Activated T-helper 9 cell treated with anti-CD3 and anti-CD28 coated beads, Interleukin-2, amount 50 U/mL, for 16 hours (primary cell): ENCODE measurements at regions not wholly inside any gene's neighbourhood (a gene's known extent, or its start where the extent isn't known, plus 50 kb on each side); places are given as distances from the start of the nearest gene placed in this dataset.
"Not testable (repeated sequence)": the region's sequence is repeated elsewhere in the genome, so short reads cannot be mapped to it uniquely, and the experiment has no call there.

Experiments
- DNase-seq: peaks from one replicate; pipeline ENCODE4 v3.0.0-alpha.2; 2020; ENCODE audit warnings: low read depth

DNA sequence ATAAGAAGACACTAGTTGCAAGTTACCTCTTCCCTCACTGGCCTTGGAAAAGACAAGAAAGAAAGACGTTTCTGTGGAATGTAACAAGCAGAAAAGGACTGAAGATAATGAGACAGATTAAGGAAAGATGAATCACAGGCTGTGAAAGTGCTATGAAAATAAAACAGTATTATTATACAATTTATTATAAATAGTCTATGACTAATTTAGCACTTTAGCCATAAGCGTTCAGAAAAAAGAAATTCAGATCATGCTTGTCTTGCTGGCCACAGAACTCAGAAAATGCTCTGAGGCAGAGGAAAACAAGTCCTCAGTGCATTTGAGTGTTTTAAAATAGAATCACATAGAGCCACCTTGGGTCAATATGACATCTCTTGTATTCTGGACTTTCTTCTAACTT lies 174.8 kb upstream of the NBPF9 start:
- not testable (repeated sequence) for DNase-seq

DNA sequence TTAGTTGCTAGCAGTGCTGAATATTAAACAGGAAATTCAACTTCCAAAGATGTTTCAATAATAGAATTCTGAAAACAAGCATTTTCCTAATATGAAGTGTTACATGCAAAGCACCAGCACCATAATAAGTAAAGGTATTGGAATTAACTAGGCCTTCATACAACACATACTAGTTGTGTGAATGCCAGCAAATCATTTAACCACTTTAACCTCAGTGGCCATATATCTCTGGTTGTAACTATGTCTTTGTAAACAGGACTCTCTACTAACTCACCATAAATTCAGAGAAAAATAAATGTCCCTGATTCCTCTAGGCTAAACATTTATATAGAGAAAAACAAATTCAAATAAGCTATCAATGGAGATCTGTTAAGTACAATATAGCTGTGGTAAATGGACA lies 175.7 kb upstream of the NBPF9 start:
- not testable (repeated sequence) for DNase-seq

DNA sequence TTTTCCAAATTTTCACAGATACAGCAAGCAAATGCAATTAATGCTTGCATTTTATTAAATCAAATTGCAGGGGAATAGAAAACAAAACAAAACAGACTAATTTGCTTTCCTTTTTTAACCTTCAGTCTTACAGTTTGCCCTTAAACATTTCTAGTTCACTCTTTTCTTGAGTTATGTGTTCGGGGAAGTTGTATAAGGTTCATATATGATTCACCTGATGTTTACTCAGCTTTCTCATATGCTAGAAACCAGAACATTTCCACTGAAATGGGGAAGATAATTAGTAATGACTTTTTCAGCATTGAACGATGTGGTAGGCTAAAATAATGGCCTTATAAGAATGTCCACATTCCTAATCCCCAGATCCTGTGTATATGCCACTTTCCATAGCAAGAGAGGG lies 176.2 kb upstream of the NBPF9 start:
- DNase-seq: not testable (repeated sequence)

DNA sequence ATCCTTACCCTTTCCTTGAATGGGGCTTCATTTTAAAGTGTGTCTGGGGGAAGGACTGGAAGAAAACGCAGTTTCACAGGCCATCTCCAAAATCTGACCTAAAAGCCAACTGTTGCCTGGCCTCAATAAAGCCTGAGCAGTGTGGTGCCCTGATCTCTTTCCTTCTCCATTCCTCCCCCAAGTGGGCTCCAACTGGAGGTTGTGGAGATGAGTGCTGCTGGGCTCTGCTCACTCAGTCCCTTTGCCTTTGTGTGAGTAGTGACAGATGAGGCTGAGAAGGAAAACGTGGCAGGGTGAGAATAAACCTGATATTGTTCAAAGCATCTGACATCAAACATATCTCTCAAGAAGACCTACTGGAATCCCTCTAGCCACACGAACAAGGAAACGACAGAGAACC lies 181.4 kb upstream of the NBPF9 start:
- not testable (repeated sequence) for DNase-seq

DNA sequence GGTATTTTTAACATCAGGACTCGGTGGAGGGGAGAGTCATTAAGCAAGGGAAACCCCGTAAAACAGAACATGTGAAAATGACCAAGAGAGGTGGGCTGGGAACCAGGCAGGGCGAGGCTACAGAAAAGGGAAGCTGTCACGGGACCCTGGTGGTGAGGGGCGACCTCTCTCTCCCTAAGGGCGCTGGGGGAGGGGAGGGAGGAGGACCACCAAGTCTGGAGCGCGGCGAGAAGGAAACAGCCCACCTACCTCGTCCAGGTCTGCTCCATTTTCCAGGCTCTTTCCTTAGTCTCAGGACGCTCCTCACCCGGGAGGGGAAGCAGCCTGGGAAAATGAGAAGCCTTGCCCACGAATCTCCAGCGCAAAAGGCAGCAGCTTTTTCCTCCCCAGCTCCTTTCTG lies 181.9 kb upstream of the NBPF9 start:
- DNase-seq: not testable (repeated sequence)

DNA sequence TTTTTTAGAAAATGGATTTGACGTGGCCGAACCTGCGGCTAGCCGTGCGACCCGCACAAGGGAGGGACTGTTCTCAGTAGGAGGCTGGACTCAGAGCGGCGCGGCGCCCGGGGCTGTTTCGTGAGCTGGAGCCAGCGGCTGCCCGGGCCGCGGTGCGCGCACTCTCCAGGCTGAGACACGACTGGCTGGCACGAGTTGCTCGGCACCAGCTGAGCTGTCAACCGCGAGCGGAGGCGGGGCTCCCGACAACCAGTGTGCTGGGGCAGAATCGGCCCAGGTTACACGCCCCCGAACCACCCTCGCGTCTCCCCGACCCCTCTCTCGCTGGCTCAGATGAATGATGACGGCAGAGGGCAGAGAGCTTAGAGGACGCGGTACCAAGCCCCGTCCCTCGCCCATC lies 182.3 kb upstream of the NBPF9 start:
- DNase-seq: not testable (repeated sequence)

DNA sequence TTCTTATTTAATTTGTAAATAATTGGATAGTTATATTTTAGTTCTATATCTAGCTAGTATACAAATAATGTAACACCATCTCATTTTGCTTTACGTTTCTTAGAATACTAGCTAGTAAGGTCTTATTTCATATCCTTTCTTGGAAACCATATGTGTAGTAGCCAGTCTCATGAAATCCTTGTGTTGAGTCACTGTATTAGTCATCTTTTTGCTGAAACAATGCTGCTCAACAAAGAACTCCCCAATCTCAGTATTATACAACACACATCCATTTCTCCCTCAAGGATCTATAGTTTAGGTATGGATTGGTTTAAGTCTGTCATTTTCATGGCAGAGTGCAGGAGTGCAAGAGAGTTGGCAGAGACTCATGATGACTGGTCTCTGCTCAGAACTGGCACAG lies 185.2 kb upstream of the NBPF9 start:
- DNase-seq: not testable (repeated sequence)

DNA sequence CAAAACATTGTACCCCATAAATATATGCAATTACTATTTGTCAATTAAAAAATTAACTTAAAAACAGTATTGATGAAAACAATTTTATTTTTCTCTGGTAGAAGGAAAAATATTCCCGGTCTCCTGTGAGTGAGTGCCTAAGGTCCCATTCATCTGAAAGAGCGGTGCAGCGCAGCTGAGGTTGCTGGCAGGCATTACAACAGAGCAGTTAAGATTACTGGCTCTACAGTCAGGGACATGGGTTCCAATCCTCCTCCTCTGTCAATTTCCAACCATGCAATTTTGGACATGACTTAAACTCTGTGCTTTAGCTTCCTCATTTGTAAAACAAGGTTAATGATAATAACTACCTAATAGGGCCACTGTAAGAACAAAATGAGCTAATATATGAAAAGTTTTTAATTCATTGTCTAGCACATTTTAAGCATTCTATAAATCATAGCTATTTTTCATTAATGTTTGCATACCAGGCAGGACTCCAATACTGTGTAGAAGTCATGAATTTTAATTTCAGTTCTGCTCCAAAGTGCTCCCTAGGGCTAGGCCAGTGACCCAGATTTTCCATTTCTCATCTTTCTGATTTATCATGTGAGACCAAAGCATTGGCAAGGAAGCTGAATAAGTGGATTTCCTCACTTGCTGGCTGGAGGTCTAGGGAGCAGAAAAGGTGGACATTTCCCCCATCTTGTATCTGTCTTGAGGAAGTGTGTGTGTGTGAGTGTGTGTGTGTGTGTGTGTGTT lies 174.2 kb upstream of the NBPF19 start:
- DNase-seq: not testable (repeated sequence)

DNA sequence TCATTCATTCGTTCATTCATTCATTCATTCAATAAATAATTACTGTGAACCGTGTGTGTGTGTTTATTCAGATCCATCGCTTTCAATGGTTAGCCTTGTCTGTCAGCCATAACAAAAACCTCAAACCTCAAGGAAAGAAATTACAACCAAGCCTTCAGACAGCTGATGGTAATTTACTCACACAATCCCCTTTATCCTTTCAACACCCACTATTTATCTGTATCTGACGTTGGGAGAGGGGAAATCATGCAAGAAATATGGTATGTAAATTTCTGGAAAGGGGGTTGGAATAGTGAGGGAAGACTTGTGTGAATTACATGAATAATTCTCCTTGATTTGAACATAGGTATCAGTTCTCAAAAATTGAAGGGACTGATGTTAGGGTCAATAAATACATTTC lies 173.6 kb upstream of the NBPF19 start:
- not testable (repeated sequence) for DNase-seq

DNA sequence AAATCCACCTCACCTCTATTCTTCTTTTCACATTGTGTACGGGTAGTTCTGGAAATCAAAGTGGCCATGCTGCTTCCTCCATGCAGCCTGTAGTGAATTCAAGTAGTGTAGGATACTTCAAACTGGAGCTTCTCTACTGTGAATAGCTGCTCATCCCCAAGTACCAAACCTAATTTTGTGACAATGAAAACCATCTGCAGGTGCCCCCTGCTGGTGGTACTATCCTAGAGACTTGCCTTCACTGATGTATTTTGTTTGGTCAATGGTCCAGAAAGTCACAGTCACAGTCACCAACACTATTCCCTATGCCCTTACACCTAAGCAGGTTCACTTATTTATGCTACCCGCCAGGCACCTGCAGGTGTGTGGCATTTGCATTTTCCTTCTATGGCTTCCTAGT lies 170.0 kb upstream of the NBPF19 start:
- DNase-seq: not testable (repeated sequence)

DNA sequence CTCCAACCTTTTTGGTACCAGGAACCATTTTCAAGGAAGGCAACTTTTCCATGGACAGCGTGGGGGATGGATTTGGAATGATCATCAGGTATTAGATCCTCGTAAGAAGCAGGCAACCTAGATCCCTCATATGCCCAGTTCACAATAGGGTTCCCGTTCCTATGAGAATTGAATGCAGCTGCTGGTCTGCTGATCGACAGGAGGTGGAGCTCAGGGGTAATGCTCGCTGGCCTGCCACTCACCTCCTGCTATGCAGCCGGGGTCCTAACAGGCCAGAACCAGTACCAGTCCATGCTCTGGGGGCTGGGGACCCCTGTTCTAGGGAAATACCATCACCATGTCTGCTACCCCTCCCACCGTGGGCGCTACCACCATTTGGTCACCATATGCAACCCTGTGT lies 167.2 kb upstream of the NBPF19 start:
- DNase-seq: not testable (repeated sequence)

DNA sequence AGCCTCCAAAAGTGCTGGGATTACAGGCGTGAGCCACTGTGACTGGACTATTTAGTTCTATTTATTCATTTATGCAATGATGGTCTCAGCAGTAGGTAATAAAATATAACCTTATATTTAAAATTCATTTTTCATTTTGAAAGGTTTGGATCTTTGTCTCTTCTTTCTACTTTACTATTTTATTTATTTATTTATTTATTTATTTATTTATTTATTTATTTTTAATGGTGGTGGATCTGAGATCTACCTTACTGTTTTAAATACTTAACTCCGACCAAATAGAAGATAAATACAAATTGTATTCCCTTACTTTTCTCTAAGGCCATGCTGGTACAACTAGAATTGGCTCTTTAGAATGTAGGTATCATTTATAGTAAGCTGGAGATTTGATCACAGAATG lies 159.9 kb upstream of the NBPF19 start:
- DNase-seq: not testable (repeated sequence)

DNA sequence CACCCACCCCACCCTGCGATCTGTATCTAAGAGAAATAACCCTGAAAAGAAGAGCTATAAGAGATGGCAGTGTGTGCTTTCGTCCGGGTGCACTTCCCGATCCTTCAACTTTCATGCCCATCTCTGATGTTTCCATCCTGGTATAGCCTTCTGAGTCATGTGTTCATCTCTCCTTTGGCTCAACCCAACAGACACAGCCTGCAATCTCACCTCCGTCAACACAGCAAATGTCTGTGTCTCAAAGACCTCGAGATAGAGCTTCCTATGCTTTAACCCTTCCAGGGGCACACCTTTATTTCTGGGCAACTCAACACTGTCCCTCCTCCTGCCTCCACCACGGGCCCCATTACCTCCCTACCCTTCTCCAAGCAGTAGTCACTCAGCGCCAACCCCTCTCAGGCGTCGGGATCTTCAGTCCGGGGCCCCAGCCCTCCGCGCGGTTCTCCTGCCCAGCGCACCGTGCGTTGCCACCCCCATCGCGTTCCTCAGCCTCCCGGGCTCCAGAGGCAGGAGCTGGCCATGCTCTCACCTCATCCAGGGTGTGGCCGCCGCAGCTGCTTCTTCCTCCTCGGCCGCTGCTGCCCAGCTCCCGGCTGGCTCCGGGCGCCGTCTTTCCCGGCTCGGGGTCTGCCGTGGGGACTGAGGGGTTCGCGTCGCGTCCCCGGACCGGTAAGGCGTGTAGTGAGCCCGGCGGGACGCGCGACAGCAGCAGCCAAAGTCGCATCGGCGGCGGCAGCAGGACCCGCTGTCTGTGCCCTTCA lies 153.7 kb upstream of the NBPF19 start:
- not testable (repeated sequence) for DNase-seq

DNA sequence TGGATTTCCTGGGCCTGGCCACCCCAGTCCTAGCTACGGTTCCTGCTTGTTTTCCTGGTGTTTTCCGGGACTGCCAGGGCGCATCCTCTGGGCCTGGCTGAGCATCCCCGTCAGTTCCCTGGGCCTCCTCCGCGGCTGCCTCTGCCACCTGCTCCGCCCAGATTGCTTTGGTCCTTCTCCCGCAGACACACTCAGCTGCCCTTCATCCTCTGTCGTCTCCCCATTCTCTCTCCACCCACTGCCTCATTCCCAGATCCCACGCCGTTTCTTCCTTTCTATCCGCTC lies 153.2 kb upstream of the NBPF19 start:
- not testable (repeated sequence) for DNase-seq

DNA sequence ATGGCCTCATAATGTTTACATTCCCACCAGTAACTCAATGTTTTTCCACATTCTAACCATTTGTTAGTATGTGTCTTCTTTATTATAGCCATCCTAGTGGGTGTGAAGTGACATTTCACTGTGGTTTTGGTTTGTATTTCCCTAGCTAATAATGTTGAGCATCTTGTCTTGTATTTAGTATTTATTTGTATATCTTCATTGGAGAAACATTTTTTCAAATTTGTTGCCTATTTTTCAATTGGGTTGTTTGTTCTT lies 144.8 kb upstream of the NBPF19 start:
- DNase-seq: not testable (repeated sequence)

DNA sequence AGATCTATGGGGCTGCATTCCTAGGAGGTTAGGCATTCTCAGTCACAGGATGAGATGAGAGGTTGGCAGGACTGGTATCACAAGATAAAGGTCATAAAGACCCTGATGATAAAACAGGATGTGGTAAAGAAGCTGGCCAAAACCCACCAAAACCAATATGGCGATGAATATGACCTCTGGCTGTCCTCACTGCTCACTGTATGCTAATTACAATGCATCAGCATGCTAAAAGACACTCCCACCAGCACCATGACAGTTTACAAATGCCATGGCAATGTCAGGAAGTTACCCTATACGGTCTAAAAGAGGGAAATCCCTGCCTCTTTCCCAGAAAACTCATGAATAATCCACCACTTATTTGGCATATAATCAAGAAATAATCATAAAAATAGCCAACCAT lies 138.8 kb upstream of the NBPF19 start:
- not testable (repeated sequence) for DNase-seq

DNA sequence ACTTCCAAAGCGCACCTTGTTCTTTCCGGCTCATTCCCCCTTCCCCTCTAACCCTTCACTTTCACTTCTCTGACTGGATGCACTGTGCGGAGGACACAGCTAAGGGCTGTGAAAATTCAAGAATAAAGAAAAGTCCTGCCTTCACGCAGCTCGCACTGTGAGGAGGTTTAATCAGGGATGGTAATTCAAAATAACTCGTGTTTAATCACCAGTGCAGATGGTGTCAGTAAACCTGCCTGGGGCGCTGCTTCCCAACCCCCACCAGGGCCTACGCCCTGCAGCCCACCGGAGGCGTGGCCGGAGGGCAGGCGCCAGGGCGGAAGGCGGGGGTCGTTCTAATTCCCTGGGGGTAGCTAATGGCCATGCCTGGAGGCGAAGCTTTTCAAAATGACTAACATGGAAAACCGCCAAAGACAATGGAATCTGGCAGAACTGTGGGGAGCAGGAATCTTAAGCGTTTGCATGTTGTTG lies 136.6 kb upstream of the NBPF19 start:
- not testable (repeated sequence) for DNase-seq

DNA sequence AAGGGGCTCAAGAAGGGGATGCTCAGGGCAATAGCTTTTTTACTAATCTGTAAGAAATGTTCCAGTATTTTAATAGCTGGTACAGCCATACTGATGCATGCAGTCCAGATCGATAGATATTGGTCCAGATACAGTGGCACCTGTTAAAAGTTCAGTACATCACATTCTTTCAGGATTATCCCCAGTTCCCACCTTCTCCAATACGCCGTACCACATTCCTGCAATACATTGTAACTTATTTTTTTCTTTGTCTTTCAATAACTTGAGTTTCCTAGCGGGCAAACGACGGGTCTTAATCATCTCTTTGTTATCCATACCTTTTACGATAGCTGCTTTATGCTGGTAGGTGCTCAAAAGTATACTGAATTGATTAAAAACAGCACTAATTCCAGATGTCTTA lies 136.1 kb upstream of the NBPF19 start:
- not testable (repeated sequence) for DNase-seq

DNA sequence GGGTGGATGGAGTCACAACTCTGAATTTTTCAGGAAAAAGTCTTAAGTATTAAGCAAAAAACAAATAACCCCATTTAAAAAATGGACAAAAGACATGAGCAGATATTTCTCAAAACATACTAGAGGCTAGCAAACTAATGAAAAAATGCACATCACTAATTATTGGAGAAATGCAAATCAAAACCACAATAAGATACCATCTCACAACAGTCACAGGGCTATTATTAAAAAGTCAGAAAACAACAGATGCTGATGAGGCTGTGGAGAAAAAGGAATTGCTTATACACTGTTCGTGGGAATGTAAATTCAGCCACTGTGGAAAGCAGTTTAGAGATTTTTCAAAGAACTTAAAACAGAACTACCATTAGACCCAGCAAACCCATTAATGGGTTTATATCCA lies 125.4 kb upstream of the NBPF19 start:
- DNase-seq: not testable (repeated sequence)

DNA sequence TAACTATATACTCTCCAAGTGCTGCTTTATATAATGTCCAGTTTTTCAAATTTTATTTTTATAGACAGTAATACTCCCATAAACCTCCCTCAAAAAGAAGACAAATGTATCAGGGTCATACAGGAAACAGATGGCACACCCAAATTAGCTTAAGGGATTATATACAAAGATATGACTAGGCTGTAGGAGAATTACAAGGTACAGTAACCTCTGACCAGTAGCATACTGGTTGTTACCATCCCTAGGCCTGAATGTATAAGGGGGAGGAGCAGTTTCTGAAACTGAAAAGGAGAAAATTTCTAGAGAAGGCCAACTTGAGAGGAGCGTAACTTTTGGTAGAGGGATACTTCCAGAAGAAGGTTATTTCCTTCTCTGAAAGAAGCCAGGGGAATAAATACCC lies 122.6 kb upstream of the NBPF19 start:
- not testable (repeated sequence) for DNase-seq

DNA sequence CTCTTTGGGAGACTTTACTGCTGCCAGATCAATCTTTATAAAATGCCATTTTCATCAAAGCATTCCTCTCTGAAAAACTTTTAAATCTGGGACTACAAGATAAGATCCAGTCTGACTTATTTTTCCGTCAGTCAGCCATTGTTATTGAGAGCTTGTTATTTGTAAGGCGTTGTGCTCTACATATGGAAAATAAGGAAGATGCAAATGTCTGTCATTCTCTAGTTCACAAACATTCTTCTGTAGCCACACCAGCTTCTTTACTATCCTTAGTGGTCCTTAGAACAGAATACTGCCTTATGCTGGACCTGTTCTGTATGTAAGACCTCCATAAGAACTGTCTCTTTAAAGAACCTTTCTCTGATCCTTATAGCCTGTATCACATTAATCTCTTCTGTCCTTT lies 120.3 kb upstream of the NBPF19 start:
- DNase-seq: not testable (repeated sequence)

DNA sequence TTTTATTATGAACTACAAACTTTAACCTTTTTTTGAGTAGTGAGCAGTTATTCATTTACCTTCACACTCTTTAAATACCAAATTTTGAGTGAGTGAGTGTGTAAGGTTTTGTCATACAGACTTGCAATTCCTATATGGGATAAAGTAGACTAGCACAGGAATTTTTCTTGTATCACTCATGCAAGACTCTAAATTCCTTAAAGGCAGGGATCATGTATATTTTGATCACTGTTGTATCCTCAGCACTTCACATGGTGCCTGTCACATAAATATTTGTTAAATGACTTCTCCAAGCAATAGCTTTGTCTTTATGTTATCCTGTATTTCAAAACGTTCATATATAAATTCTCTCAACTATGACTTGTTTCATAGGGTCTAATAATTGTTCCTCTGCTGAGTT lies 119.1 kb upstream of the NBPF19 start:
- DNase-seq: not testable (repeated sequence)

DNA sequence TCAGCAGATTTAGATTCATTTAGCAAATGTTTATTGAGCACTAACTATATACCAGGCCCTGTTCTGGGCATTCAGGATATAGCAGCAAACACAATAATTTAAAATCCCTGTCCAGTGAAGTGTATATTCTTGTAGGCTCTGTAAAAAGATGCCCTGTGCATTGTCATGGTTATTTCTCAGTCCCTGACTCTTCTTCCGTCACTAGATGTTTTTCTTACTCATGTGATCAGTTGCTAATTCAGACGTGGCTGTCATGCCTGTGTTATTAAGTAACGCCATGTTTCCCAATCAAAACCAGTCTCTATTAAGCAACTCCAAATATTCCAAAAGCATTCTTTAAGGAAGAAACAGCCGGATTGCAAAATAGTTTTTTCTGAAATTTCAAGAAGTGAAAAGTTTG lies 118.7 kb upstream of the NBPF19 start:
- not testable (repeated sequence) for DNase-seq

DNA sequence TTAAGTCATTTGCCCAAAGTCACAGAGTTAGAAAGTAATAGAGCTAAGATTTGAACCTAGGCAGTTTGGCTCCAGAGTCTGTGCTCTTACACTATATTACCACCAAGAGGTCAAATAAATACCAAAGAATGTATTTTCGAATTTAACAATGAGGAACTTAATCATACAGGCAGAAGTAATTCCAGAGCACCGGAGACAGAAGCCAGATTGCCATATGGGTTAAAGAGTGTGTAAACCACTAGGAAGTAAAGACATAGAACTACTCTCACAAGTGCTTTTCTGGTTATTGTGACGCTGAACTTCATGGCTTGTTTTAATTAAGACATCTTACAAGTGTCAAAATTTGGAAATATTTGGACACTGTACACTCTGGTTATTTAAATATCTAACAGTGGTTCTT lies 114.5 kb upstream of the NBPF19 start:
- not testable (repeated sequence) for DNase-seq
